GM19035 (cell line): ENCODE measurements at regions not wholly inside any gene's neighbourhood (a gene's known extent, or its start where the extent isn't known, plus 50 kb on each side); places are given as distances from the start of the nearest gene placed in this dataset.

Source experiments
- ATAC-seq: cut with Tn5 transposase; IDR thresholded peaks from one replicate; pipeline ENCODE4 v1.9.1; 2021; ENCODE audit not compliant: unreplicated experiment

DNA sequence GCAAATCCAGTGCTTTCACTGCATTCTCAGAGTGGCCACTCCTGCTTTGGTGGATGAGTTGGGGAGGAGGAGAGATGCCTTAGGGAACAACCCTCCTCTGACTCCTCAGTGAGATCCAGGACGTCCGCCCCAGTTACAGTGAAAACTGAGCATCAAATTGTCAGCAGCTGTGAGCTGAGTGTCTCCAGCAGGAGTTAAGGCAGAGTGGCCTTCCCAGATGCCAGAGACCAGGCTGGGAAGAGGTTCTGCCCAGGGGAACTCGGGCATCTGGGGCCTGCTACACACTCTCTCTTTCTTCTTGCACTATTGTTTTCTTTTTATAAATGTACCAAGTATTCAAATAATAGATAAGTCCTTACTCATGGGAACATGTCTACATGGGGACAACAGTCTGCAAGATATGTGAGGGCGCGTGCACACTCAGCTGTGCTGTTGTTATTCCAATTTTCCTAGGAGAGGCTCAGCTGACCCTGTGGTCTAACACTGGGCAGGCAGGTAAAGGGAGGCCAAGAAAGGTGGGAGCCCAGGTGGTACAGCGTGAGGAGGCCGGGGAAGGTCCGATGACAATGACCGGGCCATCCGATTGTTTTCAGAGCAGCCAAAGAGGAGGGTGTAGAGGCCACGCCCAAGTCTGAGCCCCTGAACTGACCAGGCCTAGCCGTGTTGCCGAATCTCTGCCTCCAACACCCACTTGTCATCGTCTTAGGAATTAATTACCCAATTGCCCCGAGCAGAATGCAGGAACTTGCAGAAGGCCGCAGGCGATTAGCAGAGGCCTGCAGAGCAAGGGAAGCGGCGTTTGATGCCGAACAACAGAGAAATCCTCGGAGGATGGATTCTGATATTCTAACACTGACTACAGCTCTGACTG lies 166.9 kb downstream of the ANAPC1 start:
- no peak for ATAC-seq
